Astrocyte of the spinal cord (primary cell): ENCODE measurements at regions not wholly inside any gene's neighbourhood (a gene's known extent, or its start where the extent isn't known, plus 50 kb on each side); places are given as distances from the start of the nearest gene placed in this dataset.
"Not testable (repeated sequence)": the region's sequence is repeated elsewhere in the genome, so short reads cannot be mapped to it uniquely, and the experiment has no call there.

Experiments used
- DNase-seq: peaks from one replicate; pipeline ENCODE4 v3.0.0; 2011; ENCODE audit warnings: low read depth, low spot score
- H3K4me3 ChIP-seq: 2 replicates; pipeline ENCODE4 v1.5.1; 2011; ENCODE audit warnings: low read depth, mild to moderate bottlenecking, low read length, moderate library complexity
- in situ Hi-C: cut with HindIII; loops from 2 replicates; pipeline ENCODE4 v1.10.0; 2017; ENCODE audit warnings: low sequenced_read_pairs
- TF ChIP-seq, protein P1 (sequence below): IDR thresholded peaks from 2 replicates; pipeline ENCODE4 v1.5.1; 2012; ENCODE audit warnings: low read depth, mild to moderate bottlenecking, low read length, inconsistent platforms

DNA sequence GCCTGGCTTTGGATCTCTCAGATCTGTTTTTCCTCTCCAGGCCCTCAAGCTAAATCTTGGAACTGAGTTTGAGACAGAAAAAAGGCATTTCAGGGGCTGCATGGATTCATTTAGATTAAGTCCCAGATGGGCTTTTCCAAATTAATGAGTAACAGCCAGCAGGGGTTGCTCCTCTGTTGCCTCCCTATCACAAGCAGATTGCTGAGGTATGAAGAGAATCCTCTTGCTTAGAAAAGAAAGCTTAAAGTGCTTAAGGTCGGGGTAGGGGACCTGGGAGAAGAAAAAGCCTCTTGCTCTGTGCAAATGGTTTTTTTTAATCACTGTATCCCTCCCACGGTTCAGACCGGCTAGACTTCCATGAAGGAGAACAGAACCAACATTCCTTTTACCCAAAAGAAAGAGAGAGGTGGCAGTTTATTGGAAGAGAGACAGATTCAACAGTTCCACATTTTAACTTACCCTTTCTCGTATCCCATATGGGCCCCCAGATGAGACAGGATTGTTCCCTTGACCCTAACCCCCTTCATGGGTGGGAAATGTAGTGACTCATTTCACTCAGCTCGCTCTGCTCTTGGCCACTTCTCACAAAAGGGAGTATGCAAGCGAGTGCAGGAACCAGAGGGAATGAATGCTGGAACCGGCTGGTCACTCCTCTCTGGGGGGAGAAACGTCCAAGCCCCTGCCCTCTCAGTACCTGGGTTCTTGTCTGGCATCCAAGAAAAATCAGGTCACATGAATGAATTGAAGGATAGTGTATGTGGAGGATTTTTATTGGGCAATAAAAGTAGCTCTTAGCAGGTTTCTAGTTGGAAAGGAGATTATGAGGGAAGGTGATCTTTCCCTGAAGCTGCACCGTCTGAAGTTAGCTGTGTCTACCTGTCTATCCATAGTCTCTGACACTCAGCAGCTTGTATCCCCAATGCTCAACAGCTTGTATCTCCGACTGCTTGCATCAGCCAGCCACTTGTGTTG is 745.2 kb downstream of the SI start:
- H3K4me3 ChIP-seq = no peak overlapping the region
- TF ChIP-seq, protein P1, sequence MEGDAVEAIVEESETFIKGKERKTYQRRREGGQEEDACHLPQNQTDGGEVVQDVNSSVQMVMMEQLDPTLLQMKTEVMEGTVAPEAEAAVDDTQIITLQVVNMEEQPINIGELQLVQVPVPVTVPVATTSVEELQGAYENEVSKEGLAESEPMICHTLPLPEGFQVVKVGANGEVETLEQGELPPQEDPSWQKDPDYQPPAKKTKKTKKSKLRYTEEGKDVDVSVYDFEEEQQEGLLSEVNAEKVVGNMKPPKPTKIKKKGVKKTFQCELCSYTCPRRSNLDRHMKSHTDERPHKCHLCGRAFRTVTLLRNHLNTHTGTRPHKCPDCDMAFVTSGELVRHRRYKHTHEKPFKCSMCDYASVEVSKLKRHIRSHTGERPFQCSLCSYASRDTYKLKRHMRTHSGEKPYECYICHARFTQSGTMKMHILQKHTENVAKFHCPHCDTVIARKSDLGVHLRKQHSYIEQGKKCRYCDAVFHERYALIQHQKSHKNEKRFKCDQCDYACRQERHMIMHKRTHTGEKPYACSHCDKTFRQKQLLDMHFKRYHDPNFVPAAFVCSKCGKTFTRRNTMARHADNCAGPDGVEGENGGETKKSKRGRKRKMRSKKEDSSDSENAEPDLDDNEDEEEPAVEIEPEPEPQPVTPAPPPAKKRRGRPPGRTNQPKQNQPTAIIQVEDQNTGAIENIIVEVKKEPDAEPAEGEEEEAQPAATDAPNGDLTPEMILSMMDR = no peak
- DNase-seq = peak; percentile 20
- in situ Hi-C loops = no loop called here

DNA sequence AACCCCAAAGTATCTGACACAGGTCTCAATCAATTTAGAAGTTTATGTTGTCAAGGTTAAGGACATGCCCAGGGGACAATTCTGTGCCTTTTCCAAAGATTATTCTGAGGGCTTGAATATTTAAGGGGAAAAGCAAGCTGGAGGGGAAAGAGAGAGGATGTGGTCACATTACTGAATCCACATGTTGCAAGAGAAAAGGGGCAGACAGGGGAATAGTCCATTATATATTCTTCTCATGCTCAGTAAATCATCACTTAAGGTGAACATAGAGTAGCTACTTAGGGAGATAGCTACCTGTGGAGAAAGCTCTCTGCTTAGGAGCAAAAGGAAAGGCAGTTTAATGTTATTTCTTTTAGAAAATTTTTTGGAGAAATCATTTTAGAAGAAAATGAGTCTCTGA is 751.6 kb downstream of the SI start:
- H3K4me3 ChIP-seq = no peak overlapping the region
- TF ChIP-seq, protein P1 = no peak
- in situ Hi-C loops = no loop called here
- DNase-seq = no peak

- TF ChIP-seq, protein P1 = no peak
These were observed 757.3 kb downstream of the SI start for GRCh38 chr3:164320962-164321361.

GRCh38 chr3:164306042-164306441 is 772.3 kb downstream of the SI start:
- TF ChIP-seq, protein P1 = no peak
- in situ Hi-C loops = no loop called here

More at GRCh38 chr3:164320962-164321361, 757.3 kb downstream of the SI start:
- DNase-seq = no peak
- no peak overlapping the region for H3K4me3 ChIP-seq
- in situ Hi-C loops = no loop called here

GRCh38 chr3:164303894-164304293 is 774.4 kb downstream of the SI start:
- TF ChIP-seq, protein P1 = no peak
- DNase-seq = no peak
- in situ Hi-C loops = no loop called here
- no peak overlapping the region for H3K4me3 ChIP-seq

More at GRCh38 chr3:164306042-164306441, 772.3 kb downstream of the SI start:
- H3K4me3 ChIP-seq = no peak overlapping the region
- DNase-seq = no peak

GRCh38 chr3:164302622-164303021 is 775.7 kb downstream of the SI start:
- TF ChIP-seq, protein P1 = no peak
- no peak overlapping the region for H3K4me3 ChIP-seq
- no peak for DNase-seq
- in situ Hi-C loops = no loop called here

DNA sequence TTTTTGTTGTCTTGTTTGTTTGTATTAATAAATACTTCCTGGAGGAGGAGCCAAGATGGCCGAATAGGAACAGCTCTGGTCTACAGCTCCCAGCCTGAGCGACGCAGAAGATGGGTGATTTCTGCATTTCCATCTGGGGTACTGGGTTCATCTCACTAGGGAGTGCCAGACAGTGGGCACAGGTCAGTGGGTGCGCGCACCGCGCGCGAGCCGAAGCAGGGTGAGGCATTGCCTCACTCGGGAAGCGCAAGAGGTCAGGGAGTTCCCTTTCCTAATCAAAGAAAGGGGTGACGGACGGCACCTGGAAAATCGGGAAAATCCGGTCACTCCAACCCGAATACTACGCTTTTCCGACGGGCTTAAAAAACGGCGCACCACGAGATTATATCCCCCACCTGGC is 786.8 kb downstream of the SI start:
- in situ Hi-C loops, H3K4me3 ChIP-seq: not testable (repeated sequence)

More for the DNA sequence above, 786.8 kb downstream of the SI start:
- DNase-seq = not testable (repeated sequence)
